HUES6 (cell line): ENCODE measurements at regions not wholly inside any gene's neighbourhood (a gene's known extent, or its start where the extent isn't known, plus 50 kb on each side); places are given as distances from the start of the nearest gene placed in this dataset.

ENCODE experiments used
- H3K27ac ChIP-seq: 2 replicates; pipeline ENCODE4 v1.7.0; 2013; ENCODE audit warnings: low read depth, mild to moderate bottlenecking, low read length, inconsistent platforms
- H3K27me3 ChIP-seq: 2 replicates; pipeline ENCODE4 v1.6.1; 2013; ENCODE audit warnings: low read length; ENCODE audit not compliant: control insufficient read depth, insufficient read depth
- H3K36me3 ChIP-seq: 2 replicates; pipeline ENCODE4 v1.6.1; 2013; ENCODE audit warnings: low read length; ENCODE audit not compliant: control insufficient read depth, insufficient read depth
- H3K4me1 ChIP-seq: 2 replicates; pipeline ENCODE4 v1.6.1; 2013; ENCODE audit warnings: low read length; ENCODE audit not compliant: control insufficient read depth, insufficient read depth
- H3K4me3 ChIP-seq: 2 replicates; pipeline ENCODE4 v1.5.1; 2013; ENCODE audit warnings: low read depth, low read length
- H3K9ac ChIP-seq: one replicate; pipeline ENCODE4 v1.6.1; 2013; ENCODE audit warnings: mild to moderate bottlenecking, low read length
- H3K9me3 ChIP-seq: 2 replicates; pipeline ENCODE4 v1.6.1; 2013; ENCODE audit warnings: low read depth, low read length; ENCODE audit not compliant: control insufficient read depth, insufficient read depth

DNA sequence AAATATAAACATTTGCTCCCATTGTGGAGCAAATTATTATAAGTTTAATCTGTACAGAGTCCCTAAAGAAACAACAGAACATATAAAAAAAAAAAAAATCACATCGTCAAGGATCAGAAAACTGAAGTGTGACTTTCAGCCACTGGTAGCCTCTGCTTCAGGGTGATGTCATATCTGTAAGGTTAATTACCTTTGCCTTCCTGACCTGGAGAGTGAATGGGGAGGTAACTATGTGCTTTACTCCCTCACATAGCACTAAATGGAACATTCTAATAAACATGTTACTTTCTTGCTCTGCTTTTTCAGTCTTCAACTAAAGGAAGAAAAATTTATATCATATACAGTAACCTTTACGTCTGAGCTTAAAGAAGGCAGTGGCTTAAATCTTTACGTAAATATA lies 70.3 kb upstream of the TRPM3 start:
- H3K27ac ChIP-seq: no peak overlapping the region
- H3K4me3 ChIP-seq: no peak overlapping the region
- no peaks in the 10 kb centered on the region for H3K4me1 ChIP-seq
- no peaks in the 10 kb centered on the region for H3K36me3 ChIP-seq
- no peak overlapping the region for H3K9ac ChIP-seq
- no peaks in the 10 kb centered on the region for H3K27me3 ChIP-seq
- H3K9me3 ChIP-seq: no peaks in the 10 kb centered on the region

DNA sequence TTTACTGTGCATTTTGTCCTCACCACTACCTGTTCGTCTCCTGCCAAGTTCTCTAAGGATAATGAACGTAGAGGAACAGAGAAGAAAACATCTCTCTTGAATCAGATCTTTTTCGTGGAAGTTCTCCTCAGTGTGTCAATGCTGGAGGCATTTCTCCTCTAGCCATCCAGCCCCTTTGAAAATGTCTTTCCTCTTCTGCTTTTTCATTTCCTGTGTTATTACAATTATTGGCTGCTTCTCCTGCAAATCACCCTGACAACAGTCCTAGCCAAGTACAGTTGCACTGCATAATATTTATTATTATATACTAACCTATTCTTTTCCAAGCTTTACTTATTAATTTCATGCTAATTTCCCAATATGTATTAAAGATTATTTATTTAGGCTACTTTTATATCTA lies 61.8 kb upstream of the TRPM3 start:
- H3K27me3 ChIP-seq: no peaks in the 10 kb centered on the region

DNA sequence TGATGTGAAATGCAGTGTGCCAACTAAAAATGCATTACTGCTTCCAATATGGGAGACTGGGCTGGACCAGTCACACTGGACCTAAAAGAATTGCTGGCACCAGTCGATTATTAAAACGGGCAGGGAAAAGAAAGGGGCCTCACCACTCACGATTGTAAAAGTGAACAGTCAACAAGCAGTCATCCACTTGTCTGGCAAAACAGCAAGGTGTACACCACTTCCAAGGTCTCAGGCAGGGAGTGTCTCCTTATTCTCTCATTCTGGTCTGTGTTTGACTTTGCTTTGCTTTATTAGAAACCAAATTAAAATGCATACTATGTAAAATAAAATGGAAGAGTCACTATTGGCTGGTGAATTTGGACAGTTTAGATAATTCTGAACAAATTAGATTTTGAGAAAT lies 57.8 kb upstream of the TRPM3 start:
- H3K9ac ChIP-seq: no peak overlapping the region
- no peaks in the 10 kb centered on the region for H3K9me3 ChIP-seq
- no peaks in the 10 kb centered on the region for H3K36me3 ChIP-seq
- no peak overlapping the region for H3K4me3 ChIP-seq
- no peak overlapping the region for H3K27ac ChIP-seq
- no peaks in the 10 kb centered on the region for H3K4me1 ChIP-seq
- no peaks in the 10 kb centered on the region for H3K27me3 ChIP-seq

More for the DNA sequence above, 61.8 kb upstream of the TRPM3 start:
- Histone ChIP-seq H3K4me1 (no peaks in the 10 kb centered on the region), H3K4me3 (no peak overlapping the region), H3K36me3 (no peaks in the 10 kb centered on the region), H3K9ac (no peak overlapping the region), H3K9me3 (no peaks in the 10 kb centered on the region), H3K27ac (no peak overlapping the region)

DNA sequence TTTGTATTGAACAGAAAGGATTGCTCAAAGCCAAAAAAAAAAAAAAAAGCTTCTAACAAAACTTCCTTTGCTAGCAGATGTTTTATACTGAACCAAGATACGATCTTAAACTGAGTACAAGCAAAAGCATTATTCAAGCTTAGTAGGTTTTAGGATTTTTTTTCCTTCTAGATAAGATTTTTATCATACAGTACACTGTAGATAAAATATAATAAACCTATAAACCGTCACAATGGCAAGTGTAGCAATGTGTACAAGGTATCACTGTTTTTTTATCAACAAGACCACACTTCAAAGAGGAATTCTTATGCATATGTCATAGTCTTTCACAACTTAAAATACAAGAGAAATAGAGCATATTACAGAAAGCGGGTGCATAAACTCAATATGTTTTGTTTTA lies 56.5 kb upstream of the TRPM3 start:
- no peaks in the 10 kb centered on the region for H3K9me3 ChIP-seq
- no peak overlapping the region for H3K27ac ChIP-seq
- H3K9ac ChIP-seq: no peak overlapping the region
- H3K27me3 ChIP-seq: no peaks in the 10 kb centered on the region
- H3K36me3 ChIP-seq: no peaks in the 10 kb centered on the region
- H3K4me1 ChIP-seq: no peaks in the 10 kb centered on the region
- H3K4me3 ChIP-seq: no peak overlapping the region

DNA sequence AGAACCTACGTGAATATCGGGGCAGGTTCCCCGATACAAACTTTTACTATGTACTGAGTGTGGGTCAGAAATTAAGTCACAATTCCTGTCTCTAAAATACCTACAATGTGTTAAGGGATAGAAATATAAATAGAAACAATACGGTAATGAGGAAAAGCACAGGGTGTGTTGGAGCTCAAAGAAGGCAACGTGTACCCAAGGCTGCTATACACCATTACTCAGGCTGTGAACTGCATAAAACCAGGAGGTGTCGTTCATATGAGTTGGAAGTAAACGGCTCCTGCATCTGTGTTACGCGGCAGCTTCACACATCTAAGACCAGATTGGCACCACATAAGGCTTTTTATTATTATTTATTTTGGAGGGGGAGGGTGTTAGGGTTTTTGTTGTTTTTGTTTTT lies 50.1 kb upstream of the TRPM3 start:
- peaks cover 12% of the 10 kb centered on the region; the same call in 1 of the 2 replicates for H3K4me1 ChIP-seq
- no peaks in the 10 kb centered on the region for H3K27me3 ChIP-seq
- H3K36me3 ChIP-seq: no peaks in the 10 kb centered on the region
- no peak overlapping the region for H3K27ac ChIP-seq
- no peak overlapping the region for H3K4me3 ChIP-seq
- no peaks in the 10 kb centered on the region for H3K9me3 ChIP-seq
- no peak overlapping the region for H3K9ac ChIP-seq
